ENCODE measurements at regions not wholly inside any gene's neighbourhood (a gene's known extent, or its start where the extent isn't known, plus 50 kb on each side); places are given as distances from the start of the nearest gene placed in this dataset.

GRCh38 chrX:94400488-94400887, 726.5 kb downstream of the FAM133A start:
- no peak overlapping the region for H3K4me3 ChIP-seq (ENCODE audit: low read depth, low read length)
- TF ChIP-seq CTCF (IDR thresholded peaks at IDR 0.05; ENCODE audit: borderline replicate concordance, insufficient read depth, low read depth, low read length): no peak

- H3K4me3 ChIP-seq (ENCODE audit: low read depth, low read length): no peak overlapping the region
- TF ChIP-seq CTCF (IDR thresholded peaks at IDR 0.05; ENCODE audit: borderline replicate concordance, insufficient read depth, low read depth, low read length): no peak
These were observed 727.4 kb downstream of the FAM133A start for GRCh38 chrX:94401426-94401825.

- H3K4me3 ChIP-seq (ENCODE audit: low read depth, low read length): no peak overlapping the region
- TF ChIP-seq CTCF (IDR thresholded peaks at IDR 0.05; ENCODE audit: borderline replicate concordance, insufficient read depth, low read depth, low read length): no peak
These were observed 740.7 kb downstream of the FAM133A start for GRCh38 chrX:94414746-94415145.

GRCh38 chrX:94418065-94418464, 744.1 kb downstream of the FAM133A start:
- no peak for TF ChIP-seq CTCF (IDR thresholded peaks at IDR 0.05; ENCODE audit: borderline replicate concordance, insufficient read depth, low read depth, low read length)
- H3K4me3 ChIP-seq (ENCODE audit: low read depth, low read length): no peak overlapping the region

- TF ChIP-seq CTCF (IDR thresholded peaks at IDR 0.05; ENCODE audit: borderline replicate concordance, insufficient read depth, low read depth, low read length): no peak
- no peak overlapping the region for H3K4me3 ChIP-seq (ENCODE audit: low read depth, low read length)
These were observed 750.5 kb downstream of the FAM133A start for GRCh38 chrX:94424456-94424855.

GRCh38 chrX:94430091-94430490, 756.1 kb downstream of the FAM133A start:
- TF ChIP-seq CTCF (IDR thresholded peaks at IDR 0.05; ENCODE audit: borderline replicate concordance, insufficient read depth, low read depth, low read length): no peak
- no peak overlapping the region for H3K4me3 ChIP-seq (ENCODE audit: low read depth, low read length)

- no peak overlapping the region for H3K4me3 ChIP-seq (ENCODE audit: low read depth, low read length)
- no peak for TF ChIP-seq CTCF (IDR thresholded peaks at IDR 0.05; ENCODE audit: borderline replicate concordance, insufficient read depth, low read depth, low read length)
These were observed 761.8 kb downstream of the FAM133A start for GRCh38 chrX:94435799-94436198.

Data from GM12875 (cell line).